Parathyroid adenoma (tissue), 2 donors: ENCODE measurements at regions not wholly inside any gene's neighbourhood (a gene's known extent, or its start where the extent isn't known, plus 50 kb on each side); places are given as distances from the start of the nearest gene placed in this dataset.

Experiments used
- H2AFZ ChIP-seq: fragments of 300-600 bp; sonication (generic); one replicate; pipeline ENCODE4 v1.7.0; 2017; ENCODE audit warnings: antibody characterized with exemption, mild to moderate bottlenecking
- H3K27ac ChIP-seq: fragments of 300-600 bp; sonication (generic); one replicate; pipeline ENCODE4 v1.7.0; 2017
- H3K27me3 ChIP-seq: fragments of 300-600 bp; sonication (generic); one replicate; pipeline ENCODE4 v1.7.0; 2017; ENCODE audit warnings: low read length; ENCODE audit not compliant: control insufficient read depth, insufficient read depth
- H3K36me3 ChIP-seq: fragments of 300-600 bp; sonication (generic); one replicate; pipeline ENCODE4 v1.7.0; 2017; ENCODE audit warnings: low read length; ENCODE audit not compliant: control insufficient read depth, insufficient read depth
- H3K4me1 ChIP-seq: fragments of 300-600 bp; sonication (generic); one replicate; pipeline ENCODE4 v1.7.0; 2017; ENCODE audit warnings: control low read depth
- H3K4me2 ChIP-seq: fragments of 300-600 bp; sonication (generic); one replicate; pipeline ENCODE4 v1.7.0; 2017; ENCODE audit warnings: low read length
- H3K4me3 ChIP-seq: fragments of 300-600 bp; sonication (generic); one replicate; pipeline ENCODE4 v1.7.0; 2017; ENCODE audit warnings: low read depth, low read length
- H3K79me2 ChIP-seq: fragments of 300-600 bp; sonication (generic); one replicate; pipeline ENCODE4 v1.7.0; 2017; ENCODE audit warnings: control low read depth
- H3K9ac ChIP-seq: fragments of 300-600 bp; sonication (generic); one replicate; pipeline ENCODE4 v1.7.0; 2017; ENCODE audit warnings: mild to moderate bottlenecking
- H3K9me3 ChIP-seq: fragments of 300-600 bp; sonication (generic); one replicate; pipeline ENCODE4 v1.7.0; 2017; ENCODE audit warnings: low read length; ENCODE audit not compliant: control insufficient read depth
- TF ChIP-seq, protein P1 (sequence below): fragments of 300-600 bp; sonication (generic); IDR thresholded peaks from one replicate; pipeline ENCODE4 v1.7.0; 2017; ENCODE audit warnings: antibody characterized with exemption, mild to moderate bottlenecking
- donor health status: primary hyperparathyroidism.

DNA sequence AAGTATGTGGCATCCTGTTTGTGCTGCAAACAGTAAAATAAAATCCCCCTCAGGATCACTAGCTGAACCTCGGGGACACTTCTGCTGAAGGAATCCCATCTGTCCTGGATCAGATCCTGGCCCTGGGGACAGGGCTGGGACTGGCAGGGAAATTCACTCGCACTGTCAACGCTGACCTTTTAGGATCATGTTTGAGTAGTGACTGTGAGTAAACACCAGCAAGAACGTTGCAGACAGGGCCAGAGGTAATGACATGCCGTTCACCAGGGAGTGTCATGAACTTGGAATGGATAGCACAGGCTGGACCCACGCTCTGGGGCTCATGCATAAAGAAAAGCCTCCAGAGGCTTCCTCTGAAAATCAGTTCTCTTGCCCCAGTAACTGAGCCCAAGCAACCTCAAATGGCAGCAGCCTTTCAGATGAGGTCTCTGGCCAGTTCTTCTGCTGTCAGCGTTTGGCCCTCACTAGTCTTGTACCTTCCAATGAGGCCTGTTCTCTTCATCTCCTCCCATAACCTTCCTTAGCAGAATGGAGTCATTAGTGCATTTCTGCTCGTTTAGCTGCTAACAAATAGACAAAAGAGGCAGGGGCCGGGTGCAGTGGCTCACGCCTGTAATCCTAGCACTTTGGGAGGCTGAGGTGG is 51.0 kb upstream of the BARX2 start:
- Histone ChIP-seq H3K27me3 (no peaks in the 10 kb centered on the region), H3K9me3 (no peaks in the 10 kb centered on the region), H3K79me2 (no peaks in the 10 kb centered on the region), H3K27ac (no peak overlapping the region), H3K4me3 (no peak overlapping the region), H3K36me3 (no peaks in the 10 kb centered on the region), H2AFZ (no peak overlapping the region), H3K4me1 (no peaks in the 10 kb centered on the region), H3K4me2 (no peak overlapping the region), H3K9ac (no peak overlapping the region)
- TF ChIP-seq, protein P1, sequence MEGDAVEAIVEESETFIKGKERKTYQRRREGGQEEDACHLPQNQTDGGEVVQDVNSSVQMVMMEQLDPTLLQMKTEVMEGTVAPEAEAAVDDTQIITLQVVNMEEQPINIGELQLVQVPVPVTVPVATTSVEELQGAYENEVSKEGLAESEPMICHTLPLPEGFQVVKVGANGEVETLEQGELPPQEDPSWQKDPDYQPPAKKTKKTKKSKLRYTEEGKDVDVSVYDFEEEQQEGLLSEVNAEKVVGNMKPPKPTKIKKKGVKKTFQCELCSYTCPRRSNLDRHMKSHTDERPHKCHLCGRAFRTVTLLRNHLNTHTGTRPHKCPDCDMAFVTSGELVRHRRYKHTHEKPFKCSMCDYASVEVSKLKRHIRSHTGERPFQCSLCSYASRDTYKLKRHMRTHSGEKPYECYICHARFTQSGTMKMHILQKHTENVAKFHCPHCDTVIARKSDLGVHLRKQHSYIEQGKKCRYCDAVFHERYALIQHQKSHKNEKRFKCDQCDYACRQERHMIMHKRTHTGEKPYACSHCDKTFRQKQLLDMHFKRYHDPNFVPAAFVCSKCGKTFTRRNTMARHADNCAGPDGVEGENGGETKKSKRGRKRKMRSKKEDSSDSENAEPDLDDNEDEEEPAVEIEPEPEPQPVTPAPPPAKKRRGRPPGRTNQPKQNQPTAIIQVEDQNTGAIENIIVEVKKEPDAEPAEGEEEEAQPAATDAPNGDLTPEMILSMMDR = no peak

DNA sequence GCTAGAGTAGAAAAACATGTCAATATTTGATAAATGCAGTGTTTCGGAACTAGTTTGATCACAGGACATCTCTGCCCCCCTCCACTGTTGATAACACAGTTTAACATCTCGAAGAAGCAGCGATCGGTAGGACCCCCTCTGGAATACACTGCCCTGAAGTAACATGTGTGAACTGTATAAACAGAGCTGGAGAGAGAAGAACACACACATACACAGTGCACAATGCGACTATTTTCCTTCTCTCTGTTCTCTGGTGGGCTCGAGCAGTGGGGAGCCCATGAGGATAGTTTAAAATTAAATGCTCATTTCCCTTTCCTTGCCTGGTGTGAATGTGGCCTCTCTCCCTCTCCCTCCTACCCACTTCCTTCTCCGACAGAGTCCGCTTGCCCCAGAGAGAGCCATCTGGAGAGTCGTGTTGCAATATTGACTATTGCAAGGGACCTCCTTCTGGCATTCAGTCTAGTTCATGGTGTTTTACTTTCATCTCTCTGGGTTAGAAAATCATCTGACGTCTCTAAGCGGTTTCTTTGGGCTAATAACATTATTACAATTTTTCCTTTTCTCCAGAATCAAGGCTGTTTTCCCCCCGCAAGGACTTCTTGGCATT is 51.6 kb upstream of the BARX2 start:
- Histone ChIP-seq H3K79me2 (no peaks in the 10 kb centered on the region), H3K9ac (no peak overlapping the region), H3K4me2 (no peak overlapping the region), H3K9me3 (no peaks in the 10 kb centered on the region), H3K27me3 (no peaks in the 10 kb centered on the region), H3K36me3 (no peaks in the 10 kb centered on the region), H2AFZ (no peak overlapping the region), H3K4me1 (no peaks in the 10 kb centered on the region), H3K27ac (no peak overlapping the region), H3K4me3 (no peak overlapping the region)
- TF ChIP-seq, protein P1 = no peak

DNA sequence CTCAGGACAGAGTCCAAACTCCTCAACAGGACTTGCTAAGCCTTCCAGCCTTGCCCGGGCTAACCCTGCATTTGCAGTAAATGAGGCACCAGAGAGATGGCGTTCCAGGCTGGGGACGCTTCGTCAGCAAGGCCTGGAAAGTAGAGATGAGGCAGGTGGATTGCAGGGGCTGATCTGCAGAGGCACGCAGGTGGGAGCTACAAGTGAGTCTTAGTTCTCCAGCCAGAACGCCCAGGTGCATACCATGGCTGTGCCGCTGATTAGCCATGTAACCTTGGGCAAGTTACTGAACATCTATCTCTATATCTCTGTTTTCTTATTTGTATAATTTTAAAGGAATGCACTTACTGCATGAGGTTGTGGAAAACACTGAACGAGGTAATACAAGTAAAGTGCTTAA is 52.7 kb upstream of the BARX2 start:
- Histone ChIP-seq H3K4me2 (no peak overlapping the region), H3K27me3 (no peaks in the 10 kb centered on the region), H3K9ac (no peak overlapping the region), H3K4me1 (no peaks in the 10 kb centered on the region), H3K36me3 (no peaks in the 10 kb centered on the region), H3K9me3 (no peaks in the 10 kb centered on the region), H3K79me2 (no peaks in the 10 kb centered on the region), H3K27ac (no peak overlapping the region), H2AFZ (no peak overlapping the region), H3K4me3 (no peak overlapping the region)
- TF ChIP-seq, protein P1 = no peak

DNA sequence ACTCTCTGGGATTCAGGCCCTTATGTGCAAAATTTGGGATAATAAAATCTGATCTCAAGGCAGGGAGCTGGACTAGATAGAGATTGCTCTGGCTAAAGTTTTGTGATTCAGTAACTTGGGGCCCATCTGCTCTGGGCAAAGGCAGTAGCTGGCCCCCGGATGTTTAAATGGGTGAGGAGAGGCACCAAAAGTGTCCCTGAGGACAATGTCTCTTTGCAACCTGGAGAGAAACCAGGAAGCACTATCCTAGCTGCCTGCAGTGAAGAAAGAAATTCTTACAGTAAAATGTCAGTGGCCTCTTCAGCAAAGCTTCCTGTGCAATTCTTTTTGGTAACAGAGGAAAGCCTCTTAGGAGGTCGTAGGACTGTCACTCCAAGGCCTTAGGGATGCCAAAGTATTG is 54.6 kb upstream of the BARX2 start:
- Histone ChIP-seq H3K36me3 (no peaks in the 10 kb centered on the region), H3K9me3 (no peaks in the 10 kb centered on the region), H2AFZ (no peak overlapping the region), H3K9ac (no peak overlapping the region), H3K4me2 (no peak overlapping the region), H3K4me1 (no peaks in the 10 kb centered on the region), H3K27ac (no peak overlapping the region), H3K27me3 (no peaks in the 10 kb centered on the region), H3K79me2 (no peaks in the 10 kb centered on the region), H3K4me3 (no peak overlapping the region)
- TF ChIP-seq, protein P1 = no peak

DNA sequence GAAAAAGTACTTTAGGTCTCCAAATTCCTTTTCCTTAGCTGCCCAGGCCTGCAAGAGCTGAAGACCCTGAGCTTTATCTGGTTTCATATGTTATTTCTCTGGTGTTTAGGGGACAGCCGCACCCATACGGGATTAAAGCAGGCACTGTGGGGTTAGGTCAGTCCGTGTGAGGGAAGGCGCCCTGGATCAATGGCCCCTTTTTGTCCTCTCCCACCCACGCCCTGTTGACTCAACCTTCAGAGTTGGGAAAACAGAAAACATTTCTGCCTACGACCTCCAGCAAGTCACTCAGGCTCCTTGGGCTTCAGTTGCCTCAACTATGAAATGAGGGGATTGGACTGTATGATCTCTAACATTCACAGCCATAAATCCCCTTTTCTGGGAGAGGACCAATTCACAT is 55.2 kb upstream of the BARX2 start:
- H2AFZ ChIP-seq = no peak overlapping the region
- no peaks in the 10 kb centered on the region for H3K36me3 ChIP-seq
- H3K9ac ChIP-seq = no peak overlapping the region
- H3K4me2 ChIP-seq = no peak overlapping the region
- no peak overlapping the region for H3K4me3 ChIP-seq
- TF ChIP-seq, protein P1 = no peak
- no peaks in the 10 kb centered on the region for H3K27me3 ChIP-seq
- H3K4me1 ChIP-seq = no peaks in the 10 kb centered on the region
- no peaks in the 10 kb centered on the region for H3K9me3 ChIP-seq
- no peak overlapping the region for H3K27ac ChIP-seq
- no peaks in the 10 kb centered on the region for H3K79me2 ChIP-seq
